SK-N-MC (cell line): ENCODE measurements at regions not wholly inside any gene's neighbourhood (a gene's known extent, or its start where the extent isn't known, plus 50 kb on each side); places are given as distances from the start of the nearest gene placed in this dataset.

Source experiments
- DNase-seq: peaks from one replicate; pipeline ENCODE4 v3.0.0-alpha.2; 2011; ENCODE audit warnings: low read depth, low spot score
- H3K27ac ChIP-seq: fragments of 200-600 bp; sonication (generic); 2 replicates; pipeline ENCODE4 v1.5.1; 2016; ENCODE audit warnings: mixed run types
- H3K36me3 ChIP-seq: fragments of 200-600 bp; sonication (generic); 2 replicates; pipeline ENCODE4 v1.6.1; 2017; ENCODE audit warnings: antibody characterized with exemption, low read length, mixed read lengths; ENCODE audit not compliant: insufficient read depth
- H3K4me3 ChIP-seq: fragments of 200-600 bp; sonication (generic); 2 replicates; pipeline ENCODE4 v1.5.1; 2016
- H3K9ac ChIP-seq: fragments of 200-600 bp; sonication (generic); 2 replicates; pipeline ENCODE4 v1.8.0; 2017; ENCODE audit warnings: mixed run types, mixed read lengths; ENCODE audit not compliant: insufficient read length
- H3K9me3 ChIP-seq: fragments of 200-600 bp; sonication (generic); 2 replicates; pipeline ENCODE4 v1.6.1; 2017; ENCODE audit warnings: low read depth, mild to moderate bottlenecking, antibody characterized with exemption, low read length, moderate library complexity, mixed read lengths
- EZH2 ChIP-seq: fragments of 200-600 bp; sonication (generic); IDR thresholded peaks from one replicate; pipeline ENCODE4 v1.6.1; 2017; ENCODE audit warnings: antibody characterized with exemption
- FOXP2 ChIP-seq: optimal IDR thresholded peaks from 2 replicates; pipeline ENCODE3; 2011; ENCODE audit warnings: mild to moderate bottlenecking, moderate library complexity; ENCODE audit not compliant: insufficient read depth; ENCODE audit errors: extremely low read length, control extremely low read depth
- POLR2AphosphoS5 ChIP-seq: IDR thresholded peaks from 2 replicates; pipeline ENCODE4 v1.6.1; 2012; ENCODE audit warnings: mild to moderate bottlenecking, low read depth, low read length, borderline replicate concordance

DNA sequence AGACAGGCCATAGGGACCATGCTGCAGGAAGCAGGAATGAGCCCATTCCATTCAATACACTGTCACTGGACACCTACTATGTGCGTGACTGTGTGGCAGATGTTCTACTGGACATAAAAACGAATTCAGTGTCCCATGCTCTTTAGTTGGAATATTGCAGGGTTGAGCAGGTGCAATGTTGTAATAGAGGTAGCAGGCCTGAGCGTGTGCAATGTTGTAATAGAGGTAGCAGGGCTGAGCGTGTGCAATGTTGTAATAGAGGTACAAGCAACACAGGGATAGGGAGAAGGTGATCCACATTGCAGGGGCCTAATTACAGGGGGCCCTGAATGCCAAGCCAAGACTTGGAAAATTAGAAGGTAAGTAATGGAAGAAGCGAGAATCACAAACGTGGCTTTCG is 261.4 kb upstream of the HES1 start:
- H3K9me3 ChIP-seq = no peaks in the 10 kb centered on the region
- no peak overlapping the region for H3K27ac ChIP-seq
- H3K36me3 ChIP-seq = no peaks in the 10 kb centered on the region
- TF ChIP-seq POLR2AphosphoS5 (no peak), FOXP2 (no peak), EZH2 (no peak)
- H3K9ac ChIP-seq = no peak overlapping the region
- no peak overlapping the region for H3K4me3 ChIP-seq
- DNase-seq = no peak

DNA sequence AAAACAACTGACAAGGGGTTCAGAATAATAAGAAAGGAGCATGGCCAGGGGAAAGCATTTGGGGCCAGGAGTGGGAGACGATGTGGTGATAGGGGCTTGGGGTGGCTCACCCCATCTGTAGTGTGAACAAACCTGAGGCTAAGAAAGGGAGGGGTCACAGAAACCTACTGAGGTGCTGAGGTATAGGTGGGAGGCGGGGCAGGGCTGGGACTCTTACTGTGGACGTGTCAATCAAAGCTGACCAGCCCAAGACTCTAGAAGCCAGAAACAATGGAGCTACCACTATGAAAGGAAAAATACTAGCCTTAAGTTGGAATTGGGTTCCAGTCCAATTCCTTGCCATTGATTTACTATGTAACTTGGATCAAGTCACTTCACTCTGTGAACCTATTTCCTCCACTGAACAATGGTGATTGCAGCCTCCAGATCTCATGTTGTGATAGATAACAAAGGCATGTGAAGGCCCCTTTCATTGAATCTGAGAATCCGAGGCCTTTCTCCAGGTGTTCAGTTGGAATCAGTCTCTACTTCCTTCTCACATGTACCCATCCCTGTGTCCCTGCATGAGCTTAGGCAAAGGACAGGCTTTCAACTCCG is 260.9 kb upstream of the HES1 start:
- Histone ChIP-seq H3K27ac (no peak overlapping the region), H3K9me3 (no peaks in the 10 kb centered on the region), H3K4me3 (no peak overlapping the region), H3K9ac (no peak overlapping the region), H3K36me3 (no peaks in the 10 kb centered on the region)
- DNase-seq = no peak
- TF ChIP-seq EZH2 (no peak), POLR2AphosphoS5 (no peak), FOXP2 (no peak)

DNA sequence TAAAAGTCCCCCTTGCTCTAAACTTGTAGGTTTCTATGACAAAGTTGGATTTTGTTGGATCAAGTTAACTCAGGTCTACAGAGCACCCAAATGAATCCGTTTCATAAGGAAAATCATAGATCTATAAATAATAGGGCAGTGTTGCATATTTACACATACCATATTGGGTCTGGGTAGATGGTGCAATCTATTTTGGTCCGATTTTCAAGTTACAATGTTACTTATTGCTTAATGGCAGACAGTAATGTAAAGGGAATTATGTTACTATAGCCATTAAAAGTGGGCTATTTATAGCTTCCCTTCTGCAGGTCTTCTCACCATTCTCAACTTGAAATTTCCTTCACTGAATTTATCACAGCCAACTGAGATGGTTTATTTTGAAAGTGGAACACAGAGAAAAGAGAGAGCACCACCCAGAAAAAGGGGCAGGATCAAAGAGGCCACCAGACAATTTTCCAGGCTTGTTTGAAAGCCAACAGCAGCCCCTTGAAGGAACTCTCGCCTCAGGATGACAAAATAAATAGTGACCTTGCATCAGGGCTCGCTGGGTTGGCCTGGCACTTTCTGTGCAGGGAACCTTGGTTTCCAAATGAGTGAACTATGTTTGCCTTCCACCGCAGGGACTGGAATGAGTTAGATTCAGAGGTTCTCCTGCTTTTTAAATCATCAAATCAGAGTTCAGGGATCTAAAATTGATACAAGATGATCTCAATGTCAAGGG is 260.2 kb upstream of the HES1 start:
- Histone ChIP-seq H3K27ac (no peak overlapping the region), H3K9ac (no peak overlapping the region), H3K4me3 (no peak overlapping the region), H3K36me3 (no peaks in the 10 kb centered on the region), H3K9me3 (no peaks in the 10 kb centered on the region)
- TF ChIP-seq FOXP2 = no peak
- no peak for TF ChIP-seq POLR2AphosphoS5
- TF ChIP-seq EZH2 = no peak
- no peak for DNase-seq

DNA sequence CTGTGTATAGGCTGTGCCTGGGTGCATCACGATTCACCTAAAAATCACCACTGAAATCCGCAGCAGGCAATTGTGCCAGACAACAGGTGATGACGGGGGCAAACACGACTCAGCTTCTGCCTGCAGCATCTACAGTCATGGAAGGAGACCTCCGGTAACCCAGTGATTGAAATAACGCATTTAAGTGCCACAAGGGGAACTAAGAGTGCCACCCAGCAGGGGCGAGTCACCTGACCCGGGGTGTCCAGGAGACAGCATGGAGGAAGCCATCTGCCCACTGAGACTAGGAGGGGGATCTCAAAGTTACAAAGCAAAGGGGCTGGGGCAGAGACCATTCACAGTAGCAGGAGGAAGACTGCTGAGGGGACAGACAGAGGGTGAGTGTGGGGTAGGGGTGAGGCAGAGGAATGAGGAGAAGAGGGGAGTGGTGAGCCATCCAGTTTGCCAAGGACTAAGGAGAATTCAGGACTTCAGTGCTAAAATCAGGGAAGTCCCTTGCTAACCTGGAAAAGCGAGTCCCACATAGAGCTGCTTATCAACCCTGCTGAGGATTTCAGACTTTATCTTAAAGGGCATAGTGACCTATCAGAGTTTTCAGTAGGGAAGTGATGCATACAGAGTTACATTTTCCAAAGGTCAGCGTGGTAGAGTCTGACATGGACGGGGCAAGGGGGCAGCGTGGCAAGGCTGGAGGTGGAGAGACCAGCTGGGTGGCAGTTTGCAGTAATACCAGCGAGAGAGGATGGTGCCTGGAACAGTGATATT is 256.7 kb upstream of the HES1 start:
- H3K27ac ChIP-seq = no peak overlapping the region
- no peaks in the 10 kb centered on the region for H3K36me3 ChIP-seq
- no peaks in the 10 kb centered on the region for H3K9me3 ChIP-seq
- no peak overlapping the region for H3K9ac ChIP-seq
- H3K4me3 ChIP-seq = no peak overlapping the region
- DNase-seq = no peak
- TF ChIP-seq FOXP2 (no peak), POLR2AphosphoS5 (no peak), EZH2 (no peak)

DNA sequence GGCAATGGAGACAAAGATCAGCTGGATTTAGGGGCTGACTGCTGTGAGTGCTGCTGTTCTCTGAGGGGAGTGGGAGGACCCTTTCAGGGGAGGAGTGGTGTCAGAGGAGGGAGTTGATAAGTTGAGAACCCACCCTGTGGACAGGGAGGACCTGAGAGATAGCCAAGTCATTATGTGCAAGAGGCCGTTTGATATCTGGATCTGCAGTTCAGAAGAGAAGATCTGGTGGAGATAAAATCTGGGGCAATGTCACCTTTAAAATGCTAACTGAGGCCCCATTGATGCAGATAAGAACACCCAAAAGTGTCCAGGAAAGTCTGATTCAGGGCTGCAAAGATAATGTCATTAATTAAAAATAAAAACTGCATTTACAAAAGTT is 256.1 kb upstream of the HES1 start:
- Histone ChIP-seq H3K27ac (no peak overlapping the region), H3K9ac (no peak overlapping the region), H3K4me3 (no peak overlapping the region), H3K9me3 (no peaks in the 10 kb centered on the region), H3K36me3 (no peaks in the 10 kb centered on the region)
- DNase-seq = no peak
- no peak for TF ChIP-seq EZH2
- no peak for TF ChIP-seq FOXP2
- no peak for TF ChIP-seq POLR2AphosphoS5

DNA sequence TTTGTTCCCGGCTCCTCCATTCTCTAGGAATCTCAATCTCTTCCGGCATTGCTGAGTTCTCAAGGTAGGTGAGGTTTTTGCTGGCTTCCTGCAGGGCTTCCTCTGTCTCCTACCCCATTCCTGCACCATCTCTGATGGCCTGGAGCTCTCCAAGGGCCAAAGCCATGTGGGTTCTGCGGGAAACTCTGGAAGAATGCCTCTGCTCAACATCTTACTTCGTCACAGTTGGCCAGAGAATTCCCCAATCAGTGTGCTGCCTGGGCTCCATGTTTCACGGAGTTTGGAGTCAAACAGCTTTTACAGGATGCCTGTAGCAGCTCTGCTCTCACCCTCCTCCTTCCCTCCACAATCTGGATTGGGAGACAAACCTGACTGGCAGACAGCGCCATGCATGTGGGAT is 253.9 kb upstream of the HES1 start:
- no peaks in the 10 kb centered on the region for H3K9me3 ChIP-seq
- no peak overlapping the region for H3K27ac ChIP-seq
- H3K36me3 ChIP-seq = no peaks in the 10 kb centered on the region
- TF ChIP-seq FOXP2 (no peak), EZH2 (no peak), POLR2AphosphoS5 (no peak)
- no peak overlapping the region for H3K4me3 ChIP-seq
- no peak for DNase-seq
- H3K9ac ChIP-seq = no peak overlapping the region

DNA sequence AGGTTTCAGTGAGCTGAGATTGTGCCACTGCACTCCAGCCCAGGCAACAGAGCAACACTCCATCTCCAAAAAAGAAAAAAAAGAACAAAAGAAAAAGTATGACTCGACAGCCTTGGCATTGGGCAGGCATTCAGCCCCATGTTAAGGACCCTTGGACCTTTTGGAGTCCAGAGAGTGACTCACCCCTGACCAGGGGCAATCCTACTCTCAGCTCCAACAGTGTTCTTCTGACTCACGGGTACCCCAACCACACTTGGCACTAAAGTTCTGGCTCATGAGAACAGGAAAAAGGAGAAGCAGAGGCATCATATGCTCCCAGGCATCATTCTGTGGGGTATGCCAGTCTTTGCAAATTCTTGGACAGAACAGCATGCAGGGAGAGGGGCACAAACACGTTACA is 252.4 kb upstream of the HES1 start:
- no peak overlapping the region for H3K9ac ChIP-seq
- TF ChIP-seq POLR2AphosphoS5 = no peak
- no peak for TF ChIP-seq FOXP2
- no peak for TF ChIP-seq EZH2
- no peak overlapping the region for H3K27ac ChIP-seq
- H3K36me3 ChIP-seq = no peaks in the 10 kb centered on the region
- DNase-seq = no peak
- no peaks in the 10 kb centered on the region for H3K9me3 ChIP-seq
- no peak overlapping the region for H3K4me3 ChIP-seq

DNA sequence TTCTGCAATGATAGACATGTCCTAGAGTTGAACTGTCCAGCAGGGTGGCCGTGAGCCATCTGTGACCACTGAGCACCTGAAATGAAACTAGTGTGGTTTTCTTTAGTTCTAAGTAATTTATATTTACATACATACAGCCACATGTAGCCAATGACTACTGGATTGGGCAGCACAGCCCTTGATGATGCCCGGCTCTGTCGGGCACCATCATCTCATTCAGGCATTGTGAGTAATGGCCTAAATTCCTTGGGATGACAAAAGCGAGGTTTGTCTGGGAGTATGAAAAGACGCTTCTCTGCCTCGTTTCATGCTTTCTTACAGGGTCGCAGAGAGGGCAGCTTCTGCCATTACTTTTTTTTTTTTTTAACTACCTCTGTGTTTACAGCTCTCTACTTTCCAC is 251.9 kb upstream of the HES1 start:
- DNase-seq = no peak
- TF ChIP-seq EZH2 (no peak), POLR2AphosphoS5 (no peak), FOXP2 (no peak)
- Histone ChIP-seq H3K27ac (no peak overlapping the region), H3K9me3 (no peaks in the 10 kb centered on the region), H3K36me3 (no peaks in the 10 kb centered on the region), H3K4me3 (no peak overlapping the region), H3K9ac (no peak overlapping the region)
